HG03520 (cell line): ENCODE measurements at regions not wholly inside any gene's neighbourhood (a gene's known extent, or its start where the extent isn't known, plus 50 kb on each side); places are given as distances from the start of the nearest gene placed in this dataset.
"Not testable (repeated sequence)": the region's sequence is repeated elsewhere in the genome, so short reads cannot be mapped to it uniquely, and the experiment has no call there.

Experiments
- ATAC-seq: cut with Tn5 transposase; IDR thresholded peaks from one replicate; pipeline ENCODE4 v1.9.1; 2021; ENCODE audit warnings: mild to moderate bottlenecking, moderate library complexity; ENCODE audit not compliant: unreplicated experiment

DNA sequence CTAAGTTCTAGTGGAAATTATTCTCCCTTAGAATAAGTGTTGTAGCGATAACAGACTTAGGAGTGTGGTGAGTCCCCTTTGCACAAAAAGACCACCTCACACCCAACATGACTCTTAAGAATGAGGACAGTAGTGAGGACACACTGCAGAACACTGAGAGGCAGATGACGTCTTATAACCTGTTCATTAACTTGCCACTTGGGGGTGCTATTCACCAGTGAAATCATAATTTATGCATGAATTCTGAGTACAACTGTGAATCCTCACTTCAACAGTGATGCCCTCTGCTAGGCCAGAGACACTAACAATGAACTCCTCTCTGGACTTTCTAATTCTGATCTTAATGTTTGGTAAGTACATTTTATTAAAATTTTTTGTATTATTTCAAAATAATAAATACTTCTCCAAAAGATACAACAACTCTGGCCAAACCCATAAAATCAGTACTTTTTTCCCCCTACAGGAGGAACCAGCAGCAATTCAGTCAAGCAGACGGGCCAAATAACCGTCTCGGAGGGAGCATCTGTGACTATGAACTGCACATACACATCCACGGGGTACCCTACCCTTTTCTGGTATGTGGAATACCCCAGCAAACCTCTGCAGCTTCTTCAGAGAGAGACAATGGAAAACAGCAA lies 274.7 kb downstream of the DAD1 start:
- peak; percentile 72 for ATAC-seq

DNA sequence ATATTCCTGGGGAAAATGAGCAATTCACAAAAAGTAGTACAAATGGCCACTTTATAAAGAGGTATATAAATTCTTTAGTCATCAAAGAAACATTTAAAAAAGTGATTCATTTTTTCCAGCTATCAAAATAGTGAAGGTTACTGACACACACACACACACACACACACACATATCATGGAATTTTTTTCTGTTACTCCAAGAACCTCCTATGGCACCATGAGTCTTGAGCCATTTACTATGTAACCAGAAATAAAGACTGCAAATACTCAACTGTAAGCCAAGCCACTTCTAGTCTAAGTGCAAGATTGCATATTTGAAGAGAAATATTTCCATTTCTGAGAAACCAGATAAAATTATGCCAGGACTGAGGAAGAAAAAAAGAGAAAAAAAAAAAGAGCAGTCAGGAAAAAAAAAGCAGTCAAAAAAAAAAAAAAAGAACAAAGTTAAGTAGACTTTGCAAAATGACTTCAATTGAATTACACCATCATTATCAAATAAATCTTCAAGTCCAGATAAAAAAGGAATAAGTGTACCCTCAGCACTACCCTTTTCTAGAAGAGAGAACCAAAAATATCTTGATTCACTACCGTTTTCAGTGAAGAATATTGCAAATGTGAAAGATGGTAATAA lies 275.7 kb downstream of the DAD1 start:
- ATAC-seq = no peak

DNA sequence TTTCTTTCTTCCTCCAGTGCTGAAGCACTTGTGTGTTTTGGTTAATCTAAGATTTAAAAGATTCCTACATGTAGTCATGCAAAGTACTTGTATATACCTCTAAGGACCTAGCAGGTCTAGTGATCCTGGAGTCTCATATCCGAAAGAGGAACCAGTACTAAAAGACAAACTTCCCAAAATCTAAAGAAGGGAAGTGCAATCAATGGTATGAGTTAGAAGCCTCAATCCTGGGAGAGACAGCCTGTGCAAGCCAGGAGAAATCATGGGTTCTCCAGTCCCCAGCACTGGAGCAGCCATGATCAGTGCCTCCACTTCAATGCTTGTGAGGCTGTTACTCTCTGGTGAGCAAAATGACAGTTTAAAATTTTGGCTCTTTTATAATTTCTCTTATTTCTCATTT lies 277.4 kb downstream of the DAD1 start:
- no peak for ATAC-seq

DNA sequence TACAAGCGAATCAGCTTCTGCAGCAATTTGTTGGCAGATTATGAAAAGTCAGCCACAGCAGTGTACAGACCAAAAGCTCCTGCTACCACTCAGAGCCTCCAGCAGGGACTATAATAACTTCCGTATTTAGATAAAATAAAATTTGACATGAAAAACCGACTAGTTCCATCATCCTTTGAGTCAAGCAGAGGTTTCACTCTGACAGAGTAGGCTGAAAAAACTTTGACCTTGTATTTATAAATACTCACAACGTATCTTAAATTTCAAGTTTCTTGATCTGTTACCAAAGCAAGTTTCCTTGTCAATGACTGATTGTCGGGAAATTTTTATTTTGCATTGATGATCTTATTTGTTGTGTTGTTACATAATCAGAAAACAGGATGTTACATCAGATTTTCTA lies 283.4 kb downstream of the DAD1 start:
- ATAC-seq = no peak

DNA sequence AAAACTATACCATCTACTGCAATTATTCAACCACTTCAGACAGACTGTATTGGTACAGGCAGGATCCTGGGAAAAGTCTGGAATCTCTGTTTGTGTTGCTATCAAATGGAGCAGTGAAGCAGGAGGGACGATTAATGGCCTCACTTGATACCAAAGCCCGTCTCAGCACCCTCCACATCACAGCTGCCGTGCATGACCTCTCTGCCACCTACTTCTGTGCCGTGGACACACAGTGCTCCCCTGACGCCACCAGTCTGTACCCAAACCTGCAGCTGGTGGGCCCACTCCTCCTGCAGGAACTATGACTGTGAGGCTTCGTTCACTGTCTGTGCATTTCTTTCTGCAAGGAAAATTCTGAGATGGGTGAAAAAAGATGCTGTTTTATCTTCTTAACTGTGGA lies 284.7 kb downstream of the DAD1 start:
- ATAC-seq = no peak

DNA sequence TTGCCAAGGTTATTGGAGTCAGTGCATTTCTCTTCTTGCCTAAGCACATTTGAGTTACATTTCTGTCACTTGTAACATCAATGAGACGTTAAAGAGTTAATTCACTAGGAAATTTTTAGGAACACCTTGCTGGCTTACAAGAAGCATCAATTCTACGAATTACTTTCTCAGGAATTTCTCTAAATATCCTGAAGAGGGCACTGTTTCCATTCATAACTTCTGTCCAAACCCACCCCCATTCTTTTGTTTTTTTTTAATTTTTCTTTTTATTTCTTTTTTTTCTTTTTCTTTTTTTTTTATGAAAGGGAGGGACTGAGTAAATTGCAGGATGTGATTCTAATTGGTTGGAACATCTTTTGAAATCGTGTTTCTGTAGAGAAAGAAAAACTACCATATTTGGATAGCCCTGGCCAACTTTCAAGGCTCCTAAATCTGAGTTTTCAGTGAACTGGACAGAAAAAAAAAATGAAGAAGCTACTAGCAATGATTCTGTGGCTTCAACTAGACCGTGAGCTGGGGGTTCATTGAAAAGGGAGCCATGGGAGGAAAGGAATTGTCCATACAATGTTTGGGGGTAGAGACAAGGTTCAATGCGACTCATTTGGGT lies 285.3 kb downstream of the DAD1 start:
- no peak for ATAC-seq

DNA sequence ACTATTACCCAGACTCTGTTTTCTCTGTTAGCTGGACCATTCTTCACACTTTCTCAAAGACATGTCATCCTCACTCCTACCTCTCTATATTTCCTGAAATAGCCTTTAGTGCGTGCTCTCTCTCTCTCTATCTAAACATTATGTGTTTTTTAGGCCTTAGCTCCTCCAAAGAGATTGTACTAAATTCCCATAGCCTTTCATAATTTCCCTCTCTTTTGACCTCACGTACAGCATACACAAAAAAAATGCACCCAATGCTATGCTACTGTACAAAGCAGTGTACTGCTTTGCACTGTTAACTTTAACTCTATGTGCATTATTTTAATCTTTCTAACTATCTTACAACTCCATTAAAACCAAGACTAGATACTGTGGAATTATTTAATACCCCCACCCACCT lies 288.4 kb downstream of the DAD1 start:
- ATAC-seq = no peak

DNA sequence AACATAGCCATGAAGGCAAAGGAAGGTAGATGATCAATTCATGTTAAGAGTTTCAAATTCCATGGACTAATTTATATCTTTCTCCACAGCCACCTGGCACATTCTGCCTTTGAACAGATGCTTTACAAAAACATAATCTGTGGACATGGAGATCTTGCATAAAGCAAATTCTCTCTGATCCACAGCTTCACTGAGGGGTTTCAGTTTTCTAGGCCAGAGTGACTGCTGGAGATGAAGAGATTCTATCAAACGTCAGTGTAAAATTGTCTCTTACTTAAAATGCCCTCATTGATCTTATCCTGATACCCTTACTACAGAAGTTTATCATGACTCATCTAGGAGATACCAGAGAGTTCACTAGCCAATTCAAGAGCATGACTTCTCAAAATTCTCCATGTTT lies 291.6 kb downstream of the DAD1 start:
- no peak for ATAC-seq

DNA sequence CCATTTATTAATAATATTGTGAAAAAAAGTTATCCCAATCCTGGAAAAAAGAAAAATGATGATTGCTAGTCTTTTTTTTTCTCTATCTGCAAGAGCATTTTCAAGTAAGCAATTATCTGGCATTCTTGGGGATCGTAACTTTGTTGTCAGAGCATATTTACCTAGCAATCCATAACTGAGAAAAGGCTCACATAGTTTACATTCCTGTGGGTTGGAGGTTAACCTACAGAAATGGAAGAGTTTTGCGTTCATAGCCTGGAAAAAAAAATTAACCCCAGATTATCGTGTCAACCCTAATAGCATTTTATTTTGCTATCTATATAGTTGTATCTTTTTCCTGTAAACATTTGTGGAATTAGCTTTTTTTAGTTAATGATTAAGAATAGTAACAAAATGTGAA lies 292.3 kb downstream of the DAD1 start:
- no peak for ATAC-seq

DNA sequence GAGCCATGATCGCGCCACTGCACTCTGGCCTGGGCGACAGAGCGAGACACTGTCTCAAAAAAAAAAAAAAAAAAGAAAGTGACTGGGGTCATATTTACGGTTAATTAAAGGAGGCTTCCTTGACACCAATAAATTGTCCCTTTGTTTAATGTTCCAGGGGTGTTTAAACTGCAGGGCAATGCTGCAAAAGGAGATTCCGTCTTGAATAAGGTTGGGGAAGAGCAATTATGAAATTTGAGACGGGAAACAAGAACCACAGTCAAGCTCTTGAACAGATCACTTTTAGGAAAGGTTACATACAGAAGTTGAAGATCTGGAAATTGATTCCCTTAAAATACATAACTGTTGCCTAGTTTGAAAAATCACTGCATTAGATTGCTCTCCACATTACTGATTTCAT lies 292.9 kb downstream of the DAD1 start:
- ATAC-seq = no peak

DNA sequence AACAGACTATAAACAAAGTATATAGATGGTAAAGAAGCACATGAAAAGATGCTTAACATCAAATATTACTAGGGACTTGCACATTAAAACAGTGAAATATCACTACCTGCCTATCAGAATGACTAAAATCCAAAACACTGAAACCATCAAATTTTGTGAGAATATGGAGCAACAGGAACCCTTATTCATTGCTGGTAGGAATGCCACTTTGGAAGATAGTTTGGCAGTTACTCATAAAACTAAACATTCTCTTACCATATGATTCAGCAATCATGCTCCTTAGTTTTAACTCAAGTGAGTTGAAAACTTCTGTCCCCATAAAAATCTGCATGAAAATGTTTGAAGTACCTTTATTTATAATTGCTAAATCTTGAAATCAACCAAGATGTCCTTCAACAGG lies 297.6 kb downstream of the DAD1 start:
- no peak for ATAC-seq

DNA sequence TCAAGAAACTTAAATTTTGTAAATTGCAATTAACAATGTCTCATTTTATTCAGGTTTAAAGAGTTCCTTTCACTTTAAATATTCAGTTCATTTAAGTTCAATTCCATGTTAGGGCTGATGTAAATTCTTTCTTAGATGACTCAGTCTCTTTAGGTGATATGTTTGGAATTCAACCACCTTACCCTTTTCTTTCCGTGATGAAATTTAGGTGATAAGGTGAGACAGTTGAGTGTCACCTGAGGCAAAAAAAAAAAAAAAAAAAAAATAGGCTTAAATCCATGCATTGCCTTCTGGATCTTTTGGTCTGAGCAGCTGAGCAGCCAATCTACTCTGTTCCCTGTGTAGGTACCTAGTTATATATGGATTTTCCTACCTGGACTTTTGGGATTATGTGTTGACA lies 299.5 kb downstream of the DAD1 start:
- no peak for ATAC-seq

DNA sequence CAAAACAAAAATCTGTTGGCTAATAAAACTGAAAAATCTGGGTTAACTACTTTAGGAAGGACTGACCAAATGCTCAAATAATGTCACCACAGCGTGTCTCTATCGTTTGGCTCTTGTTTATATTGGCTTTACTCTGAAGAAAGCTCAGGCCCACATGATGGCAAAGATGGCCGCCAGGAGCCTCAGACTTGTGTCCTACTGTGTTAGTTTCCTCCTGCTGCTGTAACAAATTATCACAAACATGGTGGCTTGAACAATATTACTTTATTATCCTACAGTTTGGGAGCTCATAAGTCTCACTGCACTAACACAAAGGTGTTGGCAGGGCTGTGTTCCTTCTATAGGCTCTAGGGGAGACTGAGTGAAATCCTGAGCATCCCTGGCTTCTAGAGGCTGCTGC lies 303.0 kb downstream of the DAD1 start:
- ATAC-seq = no peak

DNA sequence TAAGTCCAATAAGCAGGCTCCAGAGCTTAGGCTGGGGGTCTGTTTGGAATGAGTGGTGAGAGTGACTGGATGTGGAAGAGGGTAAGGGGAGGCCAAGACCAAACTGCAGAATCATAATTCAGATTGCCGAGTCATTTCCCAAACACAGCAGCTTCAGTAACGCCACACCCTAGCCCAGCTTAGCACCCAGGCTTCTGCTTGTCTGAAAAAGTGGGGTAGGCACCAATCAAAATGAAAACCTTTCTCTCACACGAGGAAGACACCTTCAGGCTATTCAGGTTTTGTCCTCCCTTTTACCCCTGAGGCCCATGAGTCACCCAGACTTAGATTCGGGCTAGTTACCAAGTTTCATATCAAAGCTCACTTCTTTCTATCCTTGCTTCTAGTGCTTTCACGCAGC lies 306.1 kb downstream of the DAD1 start:
- no peak for ATAC-seq

DNA sequence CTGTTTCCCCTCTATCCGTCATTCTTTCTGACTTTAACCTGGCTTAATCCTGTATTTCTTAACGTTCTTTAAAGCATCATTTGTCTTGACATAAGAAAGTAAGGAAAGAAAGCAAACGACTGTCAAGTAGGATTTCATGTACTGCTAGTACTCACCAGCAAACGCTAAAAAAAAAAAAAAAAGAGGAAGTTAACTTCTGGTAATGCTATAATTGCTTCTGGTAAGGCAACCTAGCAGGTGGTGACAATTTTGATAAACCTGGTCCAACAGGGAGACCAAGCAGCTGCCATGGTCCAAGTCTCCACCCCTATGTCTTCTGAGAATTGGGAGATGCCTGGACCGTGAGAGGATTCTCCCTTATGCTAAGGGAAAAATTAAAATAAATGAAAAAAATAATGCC lies 306.6 kb downstream of the DAD1 start:
- ATAC-seq = peak; percentile 43

DNA sequence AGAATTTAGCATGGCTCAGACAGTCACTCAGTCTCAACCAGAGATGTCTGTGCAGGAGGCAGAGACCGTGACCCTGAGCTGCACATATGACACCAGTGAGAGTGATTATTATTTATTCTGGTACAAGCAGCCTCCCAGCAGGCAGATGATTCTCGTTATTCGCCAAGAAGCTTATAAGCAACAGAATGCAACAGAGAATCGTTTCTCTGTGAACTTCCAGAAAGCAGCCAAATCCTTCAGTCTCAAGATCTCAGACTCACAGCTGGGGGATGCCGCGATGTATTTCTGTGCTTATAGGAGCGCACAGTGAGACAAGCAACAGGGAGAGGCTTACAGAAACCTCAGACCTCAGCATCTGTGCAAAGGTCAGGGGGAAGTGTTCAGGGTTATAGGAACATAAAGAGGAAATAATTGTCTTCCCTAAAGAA lies 307.6 kb downstream of the DAD1 start:
- ATAC-seq = not testable (repeated sequence)

DNA sequence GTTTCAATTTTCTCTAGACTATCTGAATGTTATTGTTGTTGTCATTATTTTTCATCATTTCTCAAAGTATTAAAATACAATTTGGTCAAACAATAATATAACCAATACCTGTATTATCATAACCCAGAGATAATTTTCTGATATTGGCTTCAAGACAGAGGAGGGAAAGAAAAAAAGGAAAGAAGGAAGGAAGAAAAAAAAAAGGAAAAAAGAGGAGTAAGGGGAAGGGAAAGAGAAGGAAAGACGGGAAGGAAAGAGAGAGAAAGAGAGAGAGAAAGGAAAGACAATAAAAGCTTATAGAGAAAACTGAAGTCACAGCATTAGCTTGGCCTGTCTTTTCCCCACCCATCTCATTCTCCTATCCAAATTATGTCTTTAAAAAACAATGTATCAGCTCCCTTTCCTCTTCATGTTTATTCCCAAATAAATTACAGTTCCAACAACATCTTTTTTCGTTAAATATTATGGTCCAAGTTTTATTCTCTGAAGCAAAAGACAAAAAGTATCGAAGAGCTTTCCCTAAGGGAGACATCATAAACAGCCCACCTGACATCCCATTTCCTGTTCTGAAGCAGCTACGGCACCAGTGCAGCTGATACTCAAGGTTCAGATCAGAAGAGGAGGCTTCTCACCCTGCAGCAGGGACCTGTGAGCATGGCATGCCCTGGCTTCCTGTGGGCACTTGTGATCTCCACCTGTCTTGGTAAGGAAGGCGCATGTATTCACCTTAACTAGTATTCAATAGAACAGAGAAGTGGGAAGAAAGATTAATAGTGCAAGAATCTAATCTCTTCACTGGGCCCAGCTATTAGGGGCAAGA lies 308.3 kb downstream of the DAD1 start:
- no peak for ATAC-seq

DNA sequence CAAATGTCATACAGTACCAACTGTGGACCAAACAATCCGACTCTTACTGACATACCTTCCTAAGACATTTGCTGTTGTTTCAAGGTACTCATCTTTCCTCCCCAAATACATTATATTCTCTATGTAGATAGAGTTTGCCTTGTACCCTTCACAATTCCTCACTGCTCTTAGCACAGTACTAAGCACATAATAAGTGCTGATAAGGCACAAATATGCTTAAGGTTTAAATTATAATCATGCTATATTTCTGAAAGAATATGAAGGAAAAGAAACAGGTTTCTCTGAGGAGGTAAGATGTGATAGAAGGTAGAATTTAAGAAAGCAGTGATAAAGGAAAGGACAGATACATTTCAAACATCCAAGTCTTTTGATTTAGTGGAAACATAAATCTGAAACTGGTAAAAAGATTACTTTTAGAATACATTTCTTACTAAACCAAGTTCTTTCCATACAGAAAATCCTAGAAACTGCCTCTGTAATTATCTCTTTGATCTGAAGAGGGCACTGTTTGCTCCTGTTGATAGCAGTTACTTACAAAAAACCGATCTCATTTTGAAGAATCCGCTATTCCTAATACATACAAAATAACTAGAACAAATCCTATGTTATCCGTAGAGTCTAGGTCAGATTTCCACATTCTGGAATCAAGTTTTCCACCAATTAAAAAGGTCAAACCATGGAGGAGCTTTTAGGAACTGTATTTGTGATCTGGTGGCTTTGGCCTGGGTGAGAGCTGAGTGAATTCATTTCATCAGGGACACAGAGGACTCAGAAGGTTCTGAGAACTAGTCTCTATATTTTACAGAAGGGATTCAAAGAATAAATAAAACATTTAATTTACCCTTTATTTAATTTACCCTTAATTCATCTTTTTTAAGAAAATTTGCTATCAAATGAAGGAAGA lies 311.9 kb downstream of the DAD1 start:
- no peak for ATAC-seq

DNA sequence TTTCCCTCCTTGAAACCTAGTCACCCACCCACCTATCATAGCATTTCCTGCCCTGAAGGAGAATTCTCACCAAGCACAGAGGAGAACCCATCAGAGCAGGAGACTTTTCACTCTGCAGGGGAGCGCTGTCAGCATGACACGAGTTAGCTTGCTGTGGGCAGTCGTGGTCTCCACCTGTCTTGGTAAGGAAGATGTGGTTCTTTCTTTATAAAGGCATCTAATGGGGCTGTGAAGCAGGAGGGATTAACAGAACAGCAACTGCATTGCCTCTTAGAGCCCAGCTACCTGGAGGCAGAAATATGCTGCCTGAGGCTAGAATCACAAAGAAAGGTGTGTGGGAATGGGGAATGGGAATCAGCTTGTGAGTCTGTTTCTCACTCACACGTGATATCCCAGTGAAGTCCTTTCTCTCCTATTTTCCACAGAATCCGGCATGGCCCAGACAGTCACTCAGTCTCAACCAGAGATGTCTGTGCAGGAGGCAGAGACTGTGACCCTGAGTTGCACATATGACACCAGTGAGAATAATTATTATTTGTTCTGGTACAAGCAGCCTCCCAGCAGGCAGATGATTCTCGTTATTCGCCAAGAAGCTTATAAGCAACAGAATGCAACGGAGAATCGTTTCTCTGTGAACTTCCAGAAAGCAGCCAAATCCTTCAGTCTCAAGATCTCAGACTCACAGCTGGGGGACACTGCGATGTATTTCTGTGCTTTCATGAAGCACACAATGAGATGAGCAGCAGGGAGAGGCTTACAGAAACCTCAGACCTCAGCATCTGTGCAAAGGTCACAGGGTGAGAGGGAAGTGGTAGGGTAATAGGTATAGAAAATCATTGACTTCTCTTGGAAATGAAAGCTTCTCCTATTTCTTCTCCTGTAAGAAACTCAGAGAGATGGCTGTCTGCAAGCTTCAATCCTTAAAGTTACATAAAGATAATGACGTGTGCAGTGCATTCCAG lies 316.9 kb downstream of the DAD1 start:
- no peak for ATAC-seq

DNA sequence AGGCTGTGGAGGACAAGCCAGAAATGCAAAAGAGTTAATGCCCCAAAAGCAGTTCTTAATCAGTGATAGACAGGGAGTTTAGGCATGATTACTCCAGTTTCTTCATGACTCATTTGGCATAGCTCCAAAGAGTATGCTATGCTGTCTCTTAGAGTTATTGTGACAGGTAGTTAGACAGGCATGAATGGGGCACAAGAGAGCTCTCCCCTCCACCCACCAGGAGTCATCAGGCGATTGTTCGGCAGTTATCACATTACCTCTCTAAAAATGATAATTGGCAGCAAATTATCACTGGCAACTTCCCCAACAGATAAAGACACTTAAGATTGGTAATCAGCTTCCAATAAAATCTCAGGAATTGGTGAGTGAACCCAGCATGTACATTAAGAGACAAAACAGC lies 320.1 kb downstream of the DAD1 start:
- ATAC-seq = no peak
